ENCODE measurements at regions not wholly inside any gene's neighbourhood (a gene's known extent, or its start where the extent isn't known, plus 50 kb on each side); places are given as distances from the start of the nearest gene placed in this dataset.
"Not testable (repeated sequence)": the region's sequence is repeated elsewhere in the genome, so short reads cannot be mapped to it uniquely, and the experiment has no call there.

DNA sequence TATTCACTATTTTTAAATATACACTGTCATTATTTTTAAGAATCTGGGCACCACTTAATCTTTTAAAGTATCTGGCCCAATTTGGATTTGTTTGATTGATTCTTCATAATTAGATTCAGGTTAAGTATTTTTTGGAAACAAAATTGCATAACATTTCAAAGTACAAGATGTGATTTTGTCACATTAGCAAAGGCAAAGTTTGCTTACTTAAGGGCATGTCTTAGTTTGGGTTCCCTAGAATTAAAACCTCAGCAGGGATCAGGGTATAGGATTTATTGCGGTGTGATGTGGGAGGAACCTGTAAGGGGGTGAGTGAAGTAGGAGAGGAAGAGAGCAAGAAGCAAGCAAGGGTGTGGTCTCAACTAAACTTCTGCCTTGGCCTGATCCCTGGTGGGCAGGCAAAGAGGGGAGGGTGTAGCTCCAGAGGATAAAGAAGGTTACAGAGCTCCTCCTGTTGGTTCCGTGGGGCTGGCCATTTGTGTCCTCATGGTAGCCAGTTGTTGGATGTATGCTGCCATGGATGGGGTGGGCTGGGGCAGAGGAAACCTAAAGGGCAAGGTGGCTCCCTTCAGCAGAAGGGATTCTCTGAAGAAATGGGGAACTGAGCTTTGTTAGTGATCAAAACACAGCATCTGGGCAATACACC, 668.7 kb upstream of the SLC35B3 start:
- DNase-seq (ENCODE audit: low read depth) = no peak

DNA sequence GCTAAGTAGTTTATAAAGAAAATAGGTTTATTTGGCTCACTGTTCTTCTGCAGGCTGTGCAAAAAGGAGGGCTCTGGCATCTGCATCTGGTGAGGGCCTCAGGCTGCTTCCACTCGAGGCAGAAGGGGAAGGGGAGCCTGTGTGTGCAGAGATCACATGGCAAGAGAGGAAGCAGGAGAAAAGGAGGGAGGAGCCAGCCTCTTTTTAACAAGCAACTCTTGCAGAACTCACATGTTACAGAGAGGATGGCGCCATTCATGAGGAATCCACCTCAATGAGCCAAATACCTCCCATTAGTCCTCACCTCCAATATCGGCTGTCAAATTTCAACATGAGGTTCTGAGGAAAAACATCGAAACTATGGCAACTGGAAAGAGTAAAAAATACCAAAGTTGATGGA, 666.6 kb upstream of the SLC35B3 start:
- no peak for DNase-seq (ENCODE audit: low read depth)

DNA sequence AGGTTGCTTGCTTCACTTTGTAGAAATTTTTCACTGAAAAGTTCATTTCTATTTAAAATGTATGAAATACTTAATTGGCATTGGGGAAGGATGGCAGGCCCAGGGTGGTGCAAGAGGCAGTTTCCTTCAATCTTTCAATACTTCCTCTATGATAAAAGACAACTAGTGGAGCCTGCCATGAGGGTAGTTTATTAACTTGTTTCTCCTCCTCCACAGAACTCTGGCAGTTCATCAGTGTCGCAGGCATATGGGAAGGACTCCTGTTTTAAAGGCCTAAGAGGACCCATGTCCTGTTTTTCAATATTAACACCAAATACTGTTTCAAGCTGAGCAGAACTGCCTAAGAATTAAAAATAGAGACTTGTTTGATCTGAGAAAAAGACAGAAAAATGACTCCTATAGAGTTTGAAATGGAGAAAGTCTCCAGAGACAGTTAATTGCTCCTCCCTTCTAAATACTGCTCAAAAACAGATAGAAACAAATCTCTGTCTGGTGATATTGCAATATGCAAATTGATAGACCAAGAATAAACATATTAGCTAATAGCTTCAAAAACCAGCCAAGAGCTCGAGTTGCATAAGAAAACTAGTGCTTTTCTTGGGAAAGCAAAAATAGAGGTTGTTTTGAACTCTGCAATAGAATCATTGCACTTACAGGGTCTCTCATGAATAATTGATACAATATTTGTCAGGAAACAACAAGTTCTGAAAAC, 665.7 kb upstream of the SLC35B3 start:
- no peak for DNase-seq (ENCODE audit: low read depth)

DNA sequence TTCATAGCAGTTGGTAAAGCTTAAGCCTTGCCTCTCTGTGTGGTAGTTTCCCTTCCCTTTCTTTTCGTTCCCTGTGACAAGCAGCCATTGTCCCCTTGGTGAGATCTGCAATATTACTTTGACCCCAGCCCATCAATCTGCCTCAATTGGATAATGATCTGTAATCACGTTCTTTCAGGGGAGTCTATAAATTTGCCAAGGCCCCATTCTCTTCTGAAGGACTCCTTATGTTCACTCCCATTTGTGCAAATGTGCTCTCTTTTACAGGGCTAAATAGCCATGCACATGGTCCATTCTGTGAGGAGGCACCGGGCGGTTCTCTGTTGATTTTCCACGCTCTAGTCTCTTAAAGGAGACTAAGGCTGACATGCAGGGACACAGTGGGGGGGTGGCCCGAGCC, 660.4 kb upstream of the SLC35B3 start:
- no peak for DNase-seq (ENCODE audit: low read depth)

DNA sequence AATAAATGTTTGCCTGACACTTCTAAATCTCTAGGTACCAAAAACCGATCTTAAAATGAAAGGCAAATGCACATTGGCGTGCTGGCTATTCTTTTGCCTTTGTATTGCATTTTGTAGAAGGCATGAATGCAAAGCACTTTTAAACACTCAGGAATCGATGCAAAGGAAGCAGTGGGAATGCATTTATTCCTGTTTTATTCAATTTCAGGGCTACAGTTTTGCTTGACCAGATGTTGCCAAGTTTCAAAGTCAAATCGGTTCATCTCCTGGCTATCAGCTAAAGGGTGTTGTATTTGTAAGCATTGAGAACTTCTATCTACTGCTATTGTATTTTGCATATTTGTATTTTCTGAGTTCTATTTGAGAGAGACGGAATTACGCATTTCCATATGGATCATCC, 659.8 kb upstream of the SLC35B3 start:
- no peak for DNase-seq (ENCODE audit: low read depth)

DNA sequence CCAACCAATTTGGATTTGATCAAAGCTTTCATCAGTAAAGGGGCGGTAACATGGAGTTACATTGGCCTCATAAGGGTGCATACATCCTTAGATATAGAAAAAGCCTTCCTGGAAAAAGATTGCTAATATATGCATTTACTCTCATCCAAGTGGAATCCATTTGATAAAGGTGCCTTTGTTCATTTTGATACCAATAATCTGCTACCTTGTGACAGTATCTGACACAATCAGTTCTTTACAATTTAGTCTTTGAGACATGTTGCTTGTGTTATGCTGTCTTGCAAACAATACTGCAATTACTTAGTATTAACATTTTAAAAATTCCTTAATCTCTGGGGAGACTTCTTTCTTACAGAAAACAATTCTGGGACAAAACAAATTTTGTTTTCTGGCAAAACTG, 654.4 kb upstream of the SLC35B3 start:
- DNase-seq (ENCODE audit: low read depth) = no peak

DNA sequence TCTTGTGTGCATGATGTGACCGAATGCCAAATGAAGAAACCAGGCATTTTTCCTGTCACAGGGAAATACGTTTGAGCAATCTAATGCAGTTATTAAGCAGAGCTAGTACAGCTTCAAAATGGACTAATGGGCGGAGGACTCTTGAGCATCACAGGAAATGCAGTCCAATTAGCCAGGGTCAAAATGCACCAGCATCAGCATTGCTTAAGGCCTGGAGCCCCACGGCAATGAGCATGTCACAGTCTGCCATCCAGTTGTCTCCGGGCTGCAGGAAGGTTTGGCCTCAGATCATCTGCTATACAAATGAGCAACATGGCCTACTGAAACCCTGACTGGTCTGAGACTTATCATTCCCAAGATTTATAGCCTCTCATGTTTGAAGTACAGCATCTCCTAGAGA, 652.1 kb upstream of the SLC35B3 start:
- no peak for DNase-seq (ENCODE audit: low read depth)

DNA sequence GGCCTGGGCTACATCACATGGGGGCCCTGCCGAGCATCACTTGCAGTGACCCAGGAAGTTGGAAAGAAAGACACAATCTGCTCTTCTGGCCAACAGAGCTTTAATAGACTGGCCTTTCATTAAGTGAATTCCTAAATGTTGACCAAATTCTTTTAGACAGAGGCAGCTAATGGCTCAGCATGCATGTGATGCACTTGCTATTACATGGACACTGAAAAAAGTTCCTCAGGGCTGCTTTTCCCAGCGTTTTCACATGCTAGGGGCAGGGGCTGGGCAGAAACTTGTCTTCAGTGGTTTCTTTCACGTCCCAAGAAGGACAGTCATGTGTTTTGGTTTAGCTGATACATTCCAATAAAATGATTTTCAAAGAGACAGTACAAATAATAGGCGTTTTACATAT, 651.0 kb upstream of the SLC35B3 start:
- DNase-seq (ENCODE audit: low read depth) = no peak

DNA sequence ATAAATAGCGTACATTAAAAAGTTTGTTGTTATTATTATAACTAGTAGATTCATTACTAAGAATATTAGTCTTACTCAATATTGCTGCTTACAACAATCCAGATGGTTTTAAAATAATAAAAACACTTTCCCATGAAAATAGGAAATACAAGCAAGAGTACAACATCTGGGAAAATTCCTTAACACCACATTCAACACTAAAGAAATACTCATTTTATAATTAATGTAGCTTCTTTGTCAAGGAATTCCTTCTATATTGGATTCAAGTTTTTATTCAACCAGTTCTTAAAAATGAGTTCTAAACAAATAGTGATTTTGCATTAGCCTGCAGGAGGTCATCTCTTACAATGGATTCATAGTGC, 650.3 kb upstream of the SLC35B3 start:
- DNase-seq (ENCODE audit: low read depth) = no peak

DNA sequence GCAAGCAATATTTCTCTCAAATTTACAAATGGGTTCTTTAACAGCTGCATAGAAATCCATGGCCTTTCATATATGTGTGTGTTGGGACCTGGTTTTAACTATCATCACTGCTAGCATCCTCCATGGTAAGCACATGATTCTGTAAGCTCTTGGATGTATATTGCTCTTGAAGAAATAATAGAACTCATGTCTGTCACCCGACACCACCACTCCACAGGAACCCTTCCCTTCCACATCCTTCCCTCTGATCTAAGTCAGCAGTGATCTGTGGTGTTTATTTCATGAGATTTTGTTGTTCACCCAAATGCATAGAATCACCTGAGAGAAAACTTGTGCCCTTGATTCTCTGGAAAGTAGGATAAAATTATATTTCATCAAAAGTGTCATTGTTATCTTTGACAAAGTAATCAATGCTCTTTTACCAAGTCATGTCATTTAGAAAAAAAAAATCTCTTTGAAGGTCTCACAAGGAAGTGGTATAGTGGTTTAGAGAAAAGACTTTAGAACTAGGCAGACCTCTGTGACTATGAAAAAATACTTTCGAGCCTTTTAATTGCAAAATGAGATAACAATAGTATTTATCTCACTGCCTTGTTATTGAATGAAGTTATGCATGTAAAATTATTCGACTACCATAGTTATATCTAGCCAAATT, 649.8 kb upstream of the SLC35B3 start:
- DNase-seq (ENCODE audit: low read depth) = no peak

DNA sequence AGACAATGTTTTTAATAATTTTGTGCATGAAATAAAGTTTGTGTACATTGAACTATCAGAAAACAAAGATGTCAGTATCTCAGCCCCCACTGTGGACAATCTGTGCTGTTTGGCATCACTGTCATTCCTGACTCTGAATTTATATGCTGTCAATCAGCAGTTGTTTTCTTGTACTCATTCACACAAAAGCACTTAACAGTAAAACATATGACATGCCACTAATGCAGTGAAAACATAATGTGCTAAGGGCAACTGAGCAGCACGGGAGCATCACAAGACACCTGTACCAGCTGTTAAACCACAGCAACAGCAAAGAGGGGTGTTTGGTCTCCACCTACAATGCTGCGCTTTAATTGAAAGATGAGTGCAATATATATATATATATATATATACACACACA, 647.8 kb upstream of the SLC35B3 start:
- DNase-seq (ENCODE audit: low read depth) = no peak

DNA sequence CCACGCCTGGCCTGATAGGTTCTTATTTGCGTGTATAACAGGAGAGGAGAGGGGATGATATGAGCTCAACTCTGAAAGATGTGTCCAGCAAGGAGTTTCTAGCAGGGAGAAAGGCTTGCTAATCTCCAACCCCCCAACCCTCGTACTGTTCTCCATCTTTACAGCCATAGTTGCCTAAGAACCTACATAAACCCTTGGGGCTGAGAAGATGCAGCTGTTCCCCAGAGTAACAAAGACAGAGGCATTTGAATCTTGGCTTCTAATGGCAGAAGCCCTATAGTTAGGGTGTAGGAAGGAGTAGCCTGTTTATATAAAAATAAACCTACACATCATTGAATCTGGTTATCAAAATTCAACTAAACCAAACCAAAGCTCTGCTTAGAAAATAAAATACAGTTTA, 631.4 kb upstream of the SLC35B3 start:
- DNase-seq (ENCODE audit: low read depth) = no peak

DNA sequence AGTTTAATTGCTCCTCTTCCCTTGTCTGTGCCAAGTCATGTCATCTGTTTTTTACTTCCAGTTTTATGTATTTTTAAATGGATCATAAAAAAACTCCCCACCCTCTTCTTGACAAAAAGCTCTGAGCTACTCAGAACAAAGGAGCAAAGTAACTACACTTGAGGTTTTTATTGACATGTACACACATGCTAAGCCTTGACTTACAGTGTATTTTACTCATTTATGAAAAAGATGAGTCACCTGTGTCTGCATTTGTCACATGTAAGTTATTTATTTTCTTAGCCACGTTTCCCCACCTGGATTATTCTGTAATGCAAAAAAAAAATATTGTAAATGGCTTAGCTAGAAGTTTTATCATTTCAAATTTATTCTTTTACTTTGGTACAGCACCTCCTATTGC, 628.8 kb upstream of the SLC35B3 start:
- DNase-seq (ENCODE audit: low read depth) = no peak

DNA sequence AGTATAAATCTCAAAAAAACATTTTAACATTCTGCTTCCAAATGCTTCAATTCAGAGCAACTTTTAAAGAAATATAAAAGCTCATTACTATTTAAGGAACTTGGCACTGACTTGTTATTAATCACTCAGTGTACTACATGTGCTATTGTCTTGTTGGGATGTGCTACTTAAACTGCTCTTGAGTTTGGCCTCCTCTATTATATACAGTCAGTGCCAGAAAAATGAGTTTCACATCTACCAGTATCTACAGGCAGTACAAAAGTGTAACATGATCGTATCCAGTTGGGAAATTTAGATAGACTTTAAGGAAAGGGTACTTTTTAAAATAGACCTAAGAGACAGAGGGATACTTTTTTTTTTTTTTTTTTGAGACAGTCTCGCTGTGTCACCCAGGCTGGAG, 627.3 kb upstream of the SLC35B3 start:
- DNase-seq (ENCODE audit: low read depth) = no peak

DNA sequence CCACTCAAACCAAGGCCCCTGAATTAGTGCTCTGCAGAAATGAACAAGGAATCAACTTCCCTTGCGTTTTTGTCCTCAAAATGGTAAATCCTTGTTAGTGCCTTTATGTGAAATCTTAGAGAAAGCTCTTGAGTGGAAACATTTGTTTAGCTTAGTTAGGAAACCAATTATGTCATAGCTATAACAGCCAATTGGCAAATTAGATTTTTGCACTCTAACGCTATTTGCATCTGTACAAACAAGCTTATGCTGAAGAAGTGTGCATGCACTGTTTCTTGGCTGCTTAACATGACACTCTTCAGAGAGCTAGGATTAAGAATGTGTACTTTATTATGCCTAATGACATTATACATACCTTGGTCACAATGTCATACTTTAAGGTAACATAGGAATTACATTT, 622.6 kb upstream of the SLC35B3 start:
- DNase-seq (ENCODE audit: low read depth) = no peak

DNA sequence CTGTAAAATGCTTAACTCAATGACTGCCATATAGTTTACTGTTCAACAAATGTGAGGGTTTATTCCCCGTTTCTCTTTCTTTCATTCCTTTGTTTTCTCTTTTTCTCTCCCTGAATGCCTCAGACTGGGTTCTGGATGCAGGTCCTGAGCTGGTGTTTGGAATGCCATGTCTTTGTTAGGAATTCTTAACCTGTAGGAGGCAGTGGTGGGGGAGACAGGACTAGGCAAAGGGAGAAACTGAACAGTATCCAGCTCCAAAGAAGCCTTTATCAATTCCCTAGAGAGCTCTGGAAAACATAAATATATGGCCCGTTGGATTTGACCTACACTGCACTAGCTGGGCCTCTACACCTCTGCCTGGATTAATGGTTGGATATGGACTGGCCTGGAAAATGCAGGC, 621.2 kb upstream of the SLC35B3 start:
- DNase-seq (ENCODE audit: low read depth) = no peak

DNA sequence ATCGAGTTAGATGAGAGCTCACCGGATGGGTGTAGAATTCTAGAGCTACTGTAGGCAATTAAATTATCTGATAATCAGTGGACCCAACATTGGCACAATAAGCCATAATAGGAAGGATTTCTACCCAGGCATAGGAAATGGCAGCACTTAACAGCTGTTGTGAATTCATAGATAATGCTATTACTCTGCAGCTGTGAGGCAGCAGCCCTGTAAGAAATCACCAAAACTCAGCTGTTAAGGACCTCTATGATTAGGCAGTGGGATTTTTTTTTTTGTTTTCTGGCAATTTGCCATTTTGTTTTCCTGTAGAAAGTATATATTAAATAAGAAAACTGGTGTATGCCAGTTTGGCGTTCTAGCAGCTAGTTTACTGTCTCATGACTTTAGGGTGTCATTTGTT, 609.1 kb upstream of the SLC35B3 start:
- DNase-seq (ENCODE audit: low read depth) = no peak

DNA sequence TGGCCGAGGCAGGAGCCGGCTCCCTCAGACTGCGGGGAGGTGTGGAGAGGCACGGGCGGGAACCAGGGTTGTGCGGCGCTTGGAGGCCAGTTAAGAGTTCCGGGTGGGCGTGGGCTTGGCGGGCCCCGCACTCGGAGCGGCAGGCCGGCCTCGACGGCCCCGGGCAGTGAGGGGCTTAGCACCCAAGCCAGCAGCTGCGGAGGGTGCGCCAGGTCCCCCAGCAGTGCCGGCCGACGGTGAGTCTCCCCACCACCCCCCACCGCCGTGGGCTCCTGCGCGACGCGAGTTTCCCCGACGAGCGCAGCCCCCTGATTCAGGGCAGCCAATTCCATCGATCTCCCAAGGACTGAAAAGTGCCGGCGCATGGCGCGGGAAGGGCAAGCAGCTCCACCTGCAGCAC, 605.4 kb upstream of the SLC35B3 start:
- no peak for DNase-seq (ENCODE audit: low read depth)

DNA sequence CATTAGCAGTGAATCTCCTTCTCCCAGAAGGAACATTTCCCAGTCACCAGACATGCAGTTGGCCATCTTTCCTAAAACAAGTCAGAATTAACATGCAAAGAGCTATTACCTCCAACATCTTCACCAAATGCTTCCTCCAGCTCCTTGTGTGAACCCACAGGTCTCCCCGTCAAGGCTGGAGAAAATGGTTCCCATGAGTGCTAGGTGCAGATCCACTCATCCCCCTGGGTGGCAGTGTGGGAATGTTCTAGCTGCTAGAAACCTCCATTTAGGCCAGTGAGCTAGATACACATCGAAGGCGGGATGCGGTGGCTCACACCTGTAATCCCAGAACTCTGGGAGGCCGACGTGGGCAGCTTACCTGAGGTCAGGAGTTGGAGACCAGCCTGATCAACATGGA, 603.9 kb upstream of the SLC35B3 start:
- DNase-seq (ENCODE audit: low read depth) = no peak

DNA sequence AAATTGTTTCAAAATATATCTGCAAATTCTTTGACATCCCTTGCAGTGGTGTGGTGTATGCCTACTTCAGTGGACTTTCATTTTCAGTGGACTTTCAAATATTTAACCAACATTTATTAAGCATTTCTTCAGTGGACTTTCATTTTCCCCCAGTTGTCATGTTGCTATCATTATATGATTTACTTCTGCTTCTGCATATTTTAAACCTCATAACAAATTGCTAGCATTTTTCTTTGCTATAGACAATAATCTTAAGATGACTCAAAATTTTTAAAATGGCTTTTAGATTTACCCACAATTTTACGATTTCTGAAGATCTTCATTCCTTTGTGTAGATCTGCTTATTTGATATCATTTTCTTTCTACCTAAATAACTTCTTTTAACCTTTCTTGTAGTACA, 592.7 kb upstream of the SLC35B3 start:
- DNase-seq (ENCODE audit: low read depth) = no peak

DNA sequence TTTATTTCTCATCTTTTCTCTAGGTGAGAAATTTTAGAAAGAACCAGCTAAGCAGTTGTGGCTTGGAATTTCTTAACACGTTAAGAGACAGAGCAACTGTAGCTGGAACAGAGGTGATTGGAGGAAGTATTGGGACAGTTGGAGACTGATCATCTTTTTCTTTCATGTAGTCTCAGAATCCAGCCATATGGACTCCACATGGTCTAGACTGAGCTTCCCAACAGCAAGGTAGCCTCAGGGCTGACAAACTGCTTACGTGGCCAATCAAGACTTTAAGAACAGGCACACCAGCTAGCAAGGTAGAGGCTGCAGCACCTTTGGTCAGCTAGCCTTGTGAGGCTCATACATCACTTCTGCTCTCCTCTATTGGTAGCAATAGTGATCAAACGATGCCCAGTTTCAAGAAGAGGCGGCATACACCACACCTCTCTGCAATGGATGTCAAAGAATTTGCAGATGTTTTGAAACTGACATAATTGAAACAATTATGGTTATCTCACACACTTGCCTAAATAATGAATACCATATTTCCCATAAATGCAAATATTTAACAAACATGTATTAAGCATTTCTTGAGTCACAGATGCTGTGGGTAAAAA, 590.5 kb upstream of the SLC35B3 start:
- DNase-seq (ENCODE audit: low read depth) = no peak

DNA sequence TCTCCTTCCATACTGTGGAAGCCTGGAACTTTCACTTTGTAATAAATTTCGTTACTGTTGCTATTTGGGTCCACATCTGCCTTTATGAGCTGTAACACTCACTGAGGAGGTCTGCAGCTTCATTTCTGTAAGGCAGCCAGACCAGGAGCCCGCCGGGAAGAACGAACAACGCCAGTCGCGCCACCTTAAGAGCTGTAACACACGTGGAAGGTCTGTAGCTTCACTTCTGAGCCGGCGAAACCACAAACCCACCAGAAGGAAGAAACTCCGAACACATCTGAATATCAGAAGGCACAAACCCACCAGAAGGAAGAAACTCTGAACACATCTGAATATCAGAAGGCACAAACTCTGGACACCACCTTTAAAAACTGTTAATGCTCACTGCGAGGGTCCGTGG, 589.9 kb upstream of the SLC35B3 start:
- no peak for DNase-seq (ENCODE audit: low read depth)

DNA sequence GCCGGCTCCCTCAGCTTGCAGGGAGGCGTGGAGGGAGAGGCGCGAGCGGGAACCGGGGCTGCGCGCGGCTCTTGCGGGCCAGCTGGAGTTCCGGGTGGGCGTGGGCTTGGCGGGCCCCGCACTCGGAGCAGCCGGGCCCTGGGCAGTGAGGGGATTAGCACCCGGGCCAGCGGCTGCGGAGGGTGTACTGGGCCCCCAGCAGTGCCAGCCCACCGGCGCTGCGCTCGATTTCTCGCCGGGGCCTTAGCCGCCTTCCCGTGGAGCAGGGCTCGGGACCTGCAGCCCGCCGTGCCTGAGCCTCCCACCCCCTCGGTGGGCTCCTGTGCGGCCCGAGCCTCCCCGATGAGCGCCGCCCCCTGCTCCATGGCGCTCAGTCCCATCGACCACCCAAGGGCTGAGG, 588.9 kb upstream of the SLC35B3 start:
- not testable (repeated sequence) for DNase-seq (ENCODE audit: low read depth)
